Loucy (cell line): ENCODE measurements at regions not wholly inside any gene's neighbourhood (a gene's known extent, or its start where the extent isn't known, plus 50 kb on each side); places are given as distances from the start of the nearest gene placed in this dataset.
"Not testable (repeated sequence)": the region's sequence is repeated elsewhere in the genome, so short reads cannot be mapped to it uniquely, and the experiment has no call there.

ENCODE experiments used
- H2AFZ ChIP-seq: fragments of 200-600 bp; sonication (generic); 2 replicates; pipeline ENCODE4 v1.6.0; 2016; ENCODE audit warnings: antibody characterized with exemption, mild to moderate bottlenecking, low read length, moderate library complexity
- H3F3A ChIP-seq: fragments of 200-600 bp; 2 replicates; pipeline ENCODE4 v1.6.0; 2016; ENCODE audit warnings: antibody characterized with exemption, low read depth, mild to moderate bottlenecking
- H3K27me3 ChIP-seq: fragments of 200-600 bp; sonication (generic); 2 replicates; pipeline ENCODE4 v1.6.1; 2014; ENCODE audit warnings: low read length, mild to moderate bottlenecking; ENCODE audit not compliant: insufficient read depth, poor library complexity, severe bottlenecking
- H3K36me3 ChIP-seq: fragments of 200-600 bp; sonication (generic); 2 replicates; pipeline ENCODE4 v1.6.1; 2016; ENCODE audit warnings: low read length; ENCODE audit not compliant: insufficient read depth
- H3K4me1 ChIP-seq: fragments of 200-600 bp; sonication (generic); 2 replicates; pipeline ENCODE4 v1.5.1; 2014; ENCODE audit warnings: low read length, mild to moderate bottlenecking; ENCODE audit not compliant: insufficient read depth, poor library complexity, severe bottlenecking
- H3K4me2 ChIP-seq: fragments of 200-600 bp; sonication (generic); 2 replicates; pipeline ENCODE4 v1.6.0; 2014; ENCODE audit warnings: antibody characterized with exemption, low read length, low read depth, mild to moderate bottlenecking; ENCODE audit not compliant: poor library complexity, severe bottlenecking
- H3K4me3 ChIP-seq: fragments of 200-600 bp; sonication (generic); 2 replicates; pipeline ENCODE4 v1.5.1; 2014; ENCODE audit warnings: low read length, mild to moderate bottlenecking, mixed read lengths; ENCODE audit not compliant: poor library complexity, severe bottlenecking
- H3K79me2 ChIP-seq: fragments of 200-600 bp; sonication (generic); 2 replicates; pipeline ENCODE4 v1.6.1; 2014; ENCODE audit warnings: low read length; ENCODE audit not compliant: insufficient read depth
- H3K9ac ChIP-seq: fragments of 200-600 bp; sonication (generic); 2 replicates; pipeline ENCODE4 v1.6.0; 2014; ENCODE audit warnings: mild to moderate bottlenecking, low read depth, low read length, moderate library complexity; ENCODE audit not compliant: poor library complexity, severe bottlenecking
- H3K9me2 ChIP-seq: fragments of 200-600 bp; sonication (generic); replicated peaks from 2 replicates; pipeline ENCODE4 v1.6.1; 2016; ENCODE audit warnings: low read depth, low read length, mixed read lengths
- H3K9me3 ChIP-seq: fragments of 200-600 bp; sonication (generic); 2 replicates; pipeline ENCODE4 v1.6.1; 2014; ENCODE audit warnings: mild to moderate bottlenecking, antibody characterized with exemption, low read length, low read depth; ENCODE audit not compliant: insufficient read depth
- H4K20me1 ChIP-seq: fragments of 200-600 bp; sonication (generic); 2 replicates; pipeline ENCODE4 v1.6.0; 2014; ENCODE audit warnings: antibody characterized with exemption, low read length, mild to moderate bottlenecking; ENCODE audit not compliant: insufficient read depth, poor library complexity, severe bottlenecking
- EZH2phosphoT487 ChIP-seq: fragments of 200-600 bp; IDR thresholded peaks from 2 replicates; pipeline ENCODE4 v1.6.1; 2018; ENCODE audit warnings: antibody characterized with exemption, mild to moderate bottlenecking, moderate library complexity, borderline replicate concordance
- TF ChIP-seq, protein P1 (sequence below): fragments of 200-600 bp; sonication (generic); conservative IDR thresholded peaks from 2 replicates; pipeline ENCODE4 v1.5.1; 2014; ENCODE audit warnings: mild to moderate bottlenecking, antibody characterized with exemption, low read length

DNA sequence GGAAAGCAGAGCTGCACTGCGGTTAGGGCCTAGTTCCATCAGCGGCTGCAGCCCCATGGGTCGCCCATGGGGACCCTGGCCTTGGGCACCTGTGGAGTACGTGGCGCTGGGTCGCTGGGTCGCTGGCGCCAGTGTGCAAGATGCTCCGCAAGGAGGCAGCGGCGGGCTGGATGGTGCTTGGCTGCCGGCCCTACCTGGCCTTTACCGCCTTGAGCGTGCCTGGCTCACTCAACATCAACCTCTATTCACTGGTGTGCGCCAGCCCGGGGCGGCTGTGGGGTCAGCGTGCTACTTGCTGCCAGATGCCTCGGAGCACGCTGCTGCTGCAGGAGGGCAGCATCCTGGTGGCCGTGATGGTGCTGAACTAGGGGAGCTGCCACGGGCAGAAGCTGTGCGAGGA is 85.1 kb upstream of the RHOU start:
- H3K4me3 ChIP-seq, result no peak overlapping the region
- H3K9me2 ChIP-seq, result no peaks in the 10 kb centered on the region
- H3K9ac ChIP-seq, result no peak overlapping the region
- no peak overlapping the region for H2AFZ ChIP-seq
- H3F3A ChIP-seq, result no peaks in the 10 kb centered on the region
- H3K4me2 ChIP-seq, result no peak overlapping the region
- H3K36me3 ChIP-seq, result no peaks in the 10 kb centered on the region
- H3K4me1 ChIP-seq, result peaks cover 11% of the 10 kb centered on the region
- H4K20me1 ChIP-seq, result no peaks in the 10 kb centered on the region
- H3K79me2 ChIP-seq, result no peaks in the 10 kb centered on the region
- no peaks in the 10 kb centered on the region for H3K9me3 ChIP-seq
- no peaks in the 10 kb centered on the region for H3K27me3 ChIP-seq
- TF ChIP-seq, protein P1, sequence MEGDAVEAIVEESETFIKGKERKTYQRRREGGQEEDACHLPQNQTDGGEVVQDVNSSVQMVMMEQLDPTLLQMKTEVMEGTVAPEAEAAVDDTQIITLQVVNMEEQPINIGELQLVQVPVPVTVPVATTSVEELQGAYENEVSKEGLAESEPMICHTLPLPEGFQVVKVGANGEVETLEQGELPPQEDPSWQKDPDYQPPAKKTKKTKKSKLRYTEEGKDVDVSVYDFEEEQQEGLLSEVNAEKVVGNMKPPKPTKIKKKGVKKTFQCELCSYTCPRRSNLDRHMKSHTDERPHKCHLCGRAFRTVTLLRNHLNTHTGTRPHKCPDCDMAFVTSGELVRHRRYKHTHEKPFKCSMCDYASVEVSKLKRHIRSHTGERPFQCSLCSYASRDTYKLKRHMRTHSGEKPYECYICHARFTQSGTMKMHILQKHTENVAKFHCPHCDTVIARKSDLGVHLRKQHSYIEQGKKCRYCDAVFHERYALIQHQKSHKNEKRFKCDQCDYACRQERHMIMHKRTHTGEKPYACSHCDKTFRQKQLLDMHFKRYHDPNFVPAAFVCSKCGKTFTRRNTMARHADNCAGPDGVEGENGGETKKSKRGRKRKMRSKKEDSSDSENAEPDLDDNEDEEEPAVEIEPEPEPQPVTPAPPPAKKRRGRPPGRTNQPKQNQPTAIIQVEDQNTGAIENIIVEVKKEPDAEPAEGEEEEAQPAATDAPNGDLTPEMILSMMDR, result no peak
- TF ChIP-seq EZH2phosphoT487, result no peak

- peaks cover 11% of the 10 kb centered on the region for H3K4me1 ChIP-seq
- no peaks in the 10 kb centered on the region for H3K9me3 ChIP-seq
- no peak overlapping the region for H3K4me3 ChIP-seq
- H4K20me1 ChIP-seq, result no peaks in the 10 kb centered on the region
- no peak overlapping the region for H2AFZ ChIP-seq
- H3K36me3 ChIP-seq, result no peaks in the 10 kb centered on the region
- no peaks in the 10 kb centered on the region for H3K79me2 ChIP-seq
- no peak overlapping the region for H3K4me2 ChIP-seq
- TF ChIP-seq, protein P1, result no peak
- no peak for TF ChIP-seq EZH2phosphoT487
- no peaks in the 10 kb centered on the region for H3K27me3 ChIP-seq
- no peak overlapping the region for H3K9ac ChIP-seq
- H3K9me2 ChIP-seq, result no peaks in the 10 kb centered on the region
- no peaks in the 10 kb centered on the region for H3F3A ChIP-seq
Observed at GRCh38 chr1:228650946-228651345, 84.3 kb upstream of the RHOU start.

DNA sequence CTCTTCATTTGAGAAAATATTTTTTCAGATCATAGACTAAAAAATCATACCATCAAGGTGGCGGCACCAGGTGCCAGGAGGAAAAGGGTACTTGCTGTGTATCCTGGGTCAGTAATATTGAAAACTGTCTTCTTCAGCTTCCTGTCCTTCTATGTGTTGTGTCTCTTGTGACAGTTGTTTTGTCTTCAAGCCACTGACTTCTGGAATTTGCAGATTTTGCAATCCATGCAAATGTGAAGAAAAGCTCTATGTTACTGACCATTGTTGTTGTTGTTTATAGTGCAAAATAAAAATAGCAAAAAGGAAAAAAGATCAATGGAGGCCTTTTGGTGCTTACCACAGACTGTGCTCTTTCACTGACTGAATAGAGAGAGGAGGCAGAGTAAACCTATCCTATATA is 83.2 kb upstream of the RHOU start:
- H3K9me2 ChIP-seq, result no peaks in the 10 kb centered on the region
- H3K27me3 ChIP-seq, result no peaks in the 10 kb centered on the region
- TF ChIP-seq, protein P1, result no peak
- no peak for TF ChIP-seq EZH2phosphoT487
- no peak overlapping the region for H3K4me3 ChIP-seq
- no peaks in the 10 kb centered on the region for H3K9me3 ChIP-seq
- peaks cover 9% of the 10 kb centered on the region for H3K4me1 ChIP-seq
- H3K36me3 ChIP-seq, result no peaks in the 10 kb centered on the region
- no peak overlapping the region for H3K4me2 ChIP-seq
- H3K9ac ChIP-seq, result no peak overlapping the region
- H3F3A ChIP-seq, result no peaks in the 10 kb centered on the region
- no peak overlapping the region for H2AFZ ChIP-seq
- no peaks in the 10 kb centered on the region for H4K20me1 ChIP-seq
- no peaks in the 10 kb centered on the region for H3K79me2 ChIP-seq

DNA sequence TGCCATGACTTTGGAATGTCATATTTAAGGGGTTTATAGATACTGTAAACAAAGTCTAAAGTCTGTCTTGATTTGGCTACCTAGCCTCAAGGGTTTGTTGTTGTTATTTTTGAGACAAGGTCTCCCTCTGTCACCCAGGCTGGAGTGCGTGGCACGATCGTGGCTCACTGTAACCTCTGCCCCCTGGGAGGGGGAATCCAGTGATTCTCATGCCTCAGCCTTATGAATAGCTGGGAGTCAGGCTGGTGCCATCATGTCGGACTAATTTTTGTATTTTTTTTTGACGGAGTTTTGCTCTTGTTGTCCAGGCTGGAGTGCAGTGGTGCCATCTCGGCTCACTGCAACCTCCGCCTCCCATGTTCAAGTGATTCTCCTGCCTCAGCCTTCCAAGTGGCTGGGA is 82.2 kb upstream of the RHOU start:
- H3K36me3 ChIP-seq, H3K79me2 ChIP-seq, H2AFZ ChIP-seq, H3K27me3 ChIP-seq, H3K4me2 ChIP-seq, H3F3A ChIP-seq, H4K20me1 ChIP-seq, H3K9me3 ChIP-seq, H3K4me1 ChIP-seq, H3K4me3 ChIP-seq, H3K9ac ChIP-seq, H3K9me2 ChIP-seq: not testable (repeated sequence)
